Activated CD4-positive, CD25-positive, alpha-beta regulatory T cell treated with anti-CD3 and anti-CD28 coated beads, Interleukin-2, amount 50 U/mL, for 24 hours (primary cell): ENCODE measurements at regions not wholly inside any gene's neighbourhood (a gene's known extent, or its start where the extent isn't known, plus 50 kb on each side); places are given as distances from the start of the nearest gene placed in this dataset.

Experiments
- ATAC-seq, 2 donors: fragments of 150-1000 bp; cut with Tn5 transposase; one replicate each; pipeline ENCODE4 v1.10.0; 2021; ENCODE audit warnings: mild to moderate bottlenecking in 1 of 2, moderate library complexity in 1 of 2

DNA sequence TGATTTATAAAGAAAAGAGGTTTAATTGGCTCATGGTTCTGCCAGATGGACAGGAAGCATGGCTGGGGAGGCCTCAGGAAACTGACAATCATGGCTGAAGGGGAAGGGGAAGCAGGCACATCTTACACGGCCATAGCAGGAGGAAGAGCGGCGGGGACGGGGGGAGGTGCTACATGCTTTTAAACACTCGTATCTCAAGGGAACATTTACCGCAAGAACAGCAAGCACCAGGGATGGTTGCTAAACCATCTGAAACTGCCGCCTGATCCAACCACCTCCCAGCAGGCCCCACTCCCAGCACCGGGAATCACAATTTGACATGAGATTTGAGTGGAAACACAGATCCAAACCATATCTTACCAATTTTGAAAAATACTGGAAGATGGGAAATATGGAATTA, 362.8 kb downstream of the FBXO15 start:
- no peak for ATAC-seq

DNA sequence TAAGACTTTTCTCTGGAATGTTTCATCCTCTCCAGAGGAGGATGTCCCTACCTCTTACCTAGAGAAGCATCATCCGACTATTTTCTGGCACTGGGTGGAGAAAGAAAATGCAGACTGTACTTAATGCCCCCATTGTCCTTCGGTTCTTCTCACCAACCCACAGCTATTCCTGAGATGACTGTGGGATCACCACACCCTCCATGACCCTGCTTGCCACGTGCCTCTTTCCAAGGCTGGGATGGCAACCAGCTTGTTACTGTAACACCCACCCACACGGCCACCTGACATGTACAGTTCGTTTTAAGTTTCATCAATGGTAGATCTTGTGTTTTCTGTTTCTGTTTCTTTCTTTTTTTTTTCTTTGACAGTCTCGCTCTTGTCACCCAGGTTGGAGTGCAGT, 365.2 kb downstream of the FBXO15 start:
- no peak for ATAC-seq

DNA sequence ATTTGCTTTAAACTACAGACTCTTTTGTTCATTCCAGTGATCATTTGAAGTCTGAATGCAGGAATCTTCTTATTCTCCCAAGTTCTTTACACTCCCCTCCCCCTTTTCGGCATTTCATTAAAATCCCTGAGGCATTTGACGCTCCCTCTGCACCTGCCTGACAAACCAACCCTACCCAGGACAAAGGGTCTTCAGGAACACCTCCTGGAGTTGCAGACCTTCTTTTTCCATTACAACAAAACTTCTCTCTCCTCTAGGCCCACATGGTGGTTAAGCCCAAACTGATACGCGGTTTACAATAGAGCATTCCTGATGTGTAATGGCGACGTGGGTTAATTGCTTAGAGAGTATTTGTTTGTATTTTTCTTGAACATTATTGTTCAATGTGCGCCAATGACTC, 367.4 kb downstream of the FBXO15 start:
- ATAC-seq = no peak

DNA sequence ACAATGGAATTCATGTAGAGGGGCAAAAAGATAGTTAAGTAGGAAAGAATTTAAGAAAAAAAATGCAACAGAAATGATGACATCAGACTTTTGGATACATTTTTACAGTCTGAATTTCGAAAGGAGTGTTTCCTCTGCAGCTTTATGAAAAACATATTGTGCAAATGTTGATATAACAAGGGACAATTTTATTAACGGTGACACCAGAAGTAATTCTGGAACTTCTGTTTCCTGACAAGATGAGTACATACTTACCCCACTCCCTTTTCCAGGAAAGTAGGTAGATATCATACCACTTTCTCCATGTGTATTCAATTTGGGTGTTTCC, 369.6 kb downstream of the FBXO15 start:
- ATAC-seq = no peak

DNA sequence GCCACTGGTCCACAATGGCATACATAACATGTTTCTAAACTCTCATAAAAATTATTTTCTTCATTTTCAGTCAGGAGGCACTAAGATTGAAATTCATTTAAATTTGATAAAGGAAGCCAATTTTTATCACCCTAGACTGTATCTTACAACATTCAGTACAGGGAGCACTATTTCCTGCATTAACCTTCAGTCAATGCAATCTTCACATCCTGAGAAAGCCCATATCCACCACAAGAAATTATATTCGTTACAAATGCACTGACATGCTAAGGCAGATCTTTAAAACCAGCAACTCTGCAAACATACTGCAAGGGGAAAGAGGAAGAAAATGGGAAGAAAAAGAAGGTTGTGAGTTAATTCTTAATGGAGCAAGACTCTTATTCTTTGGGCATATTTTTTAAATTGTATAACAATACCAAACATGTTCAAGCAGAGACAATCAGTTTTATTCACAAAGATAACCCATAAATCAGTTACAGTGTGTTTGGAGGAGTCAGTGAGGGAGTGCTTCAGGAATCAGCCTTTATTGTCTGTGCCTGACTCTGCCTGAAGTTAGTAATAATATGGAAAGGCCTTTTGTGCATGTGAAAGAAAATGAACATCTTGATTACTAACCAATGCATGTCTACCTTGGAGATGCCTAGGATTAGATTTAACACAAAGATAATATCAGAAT, 370.1 kb downstream of the FBXO15 start:
- no peak for ATAC-seq

DNA sequence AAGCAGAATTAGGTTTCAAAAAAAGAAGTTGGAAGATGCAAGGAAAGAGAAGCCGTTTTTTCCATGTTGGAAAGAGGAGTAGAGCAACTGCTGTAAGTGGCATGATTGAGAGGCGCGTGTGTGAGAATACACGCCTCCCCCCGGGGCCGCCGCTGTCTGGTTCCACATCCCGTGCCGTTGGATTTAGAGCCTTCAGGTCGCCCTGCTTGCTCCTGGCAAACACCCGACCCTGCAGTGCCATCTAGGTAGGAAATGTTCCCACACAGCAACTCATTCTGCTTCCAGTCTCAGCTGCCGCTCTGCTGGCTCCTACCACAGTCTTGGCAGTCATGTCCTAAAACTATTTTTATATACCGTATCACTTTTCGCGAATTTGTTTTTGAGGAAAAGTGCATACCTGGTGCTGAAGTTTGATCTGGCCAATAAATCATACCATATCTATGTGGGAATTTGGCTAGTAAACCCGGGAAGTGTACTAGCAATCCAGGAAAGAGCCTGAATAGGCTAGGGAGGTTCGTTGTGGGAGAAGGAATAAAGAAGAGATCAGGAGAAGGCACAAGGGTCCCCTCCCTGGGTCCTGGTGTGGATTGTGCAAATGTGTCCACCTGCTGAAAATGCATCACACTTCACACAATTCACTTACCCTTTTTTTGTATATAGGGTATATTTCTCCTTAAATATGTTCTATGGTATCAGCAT, 372.7 kb downstream of the FBXO15 start:
- ATAC-seq = no peak

DNA sequence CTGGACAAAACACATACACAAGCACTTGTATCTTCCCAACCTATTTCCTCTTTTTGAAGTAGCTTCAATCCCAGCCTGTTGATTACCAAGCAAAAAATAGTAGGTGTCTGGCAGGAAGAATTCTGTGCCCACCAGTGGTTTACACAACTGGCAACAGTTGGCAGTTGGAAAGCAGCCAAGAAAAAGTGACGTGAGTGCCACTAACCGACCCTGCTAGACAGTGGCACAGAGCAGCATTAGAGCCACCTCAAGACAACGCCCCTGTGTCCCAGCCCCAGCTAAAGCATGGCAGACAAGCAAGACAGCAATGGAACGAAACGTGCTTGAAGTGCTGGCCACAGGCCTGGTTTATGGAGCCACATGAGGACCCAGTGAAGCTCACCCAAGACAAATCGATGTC, 379.6 kb downstream of the FBXO15 start:
- ATAC-seq = no peak

DNA sequence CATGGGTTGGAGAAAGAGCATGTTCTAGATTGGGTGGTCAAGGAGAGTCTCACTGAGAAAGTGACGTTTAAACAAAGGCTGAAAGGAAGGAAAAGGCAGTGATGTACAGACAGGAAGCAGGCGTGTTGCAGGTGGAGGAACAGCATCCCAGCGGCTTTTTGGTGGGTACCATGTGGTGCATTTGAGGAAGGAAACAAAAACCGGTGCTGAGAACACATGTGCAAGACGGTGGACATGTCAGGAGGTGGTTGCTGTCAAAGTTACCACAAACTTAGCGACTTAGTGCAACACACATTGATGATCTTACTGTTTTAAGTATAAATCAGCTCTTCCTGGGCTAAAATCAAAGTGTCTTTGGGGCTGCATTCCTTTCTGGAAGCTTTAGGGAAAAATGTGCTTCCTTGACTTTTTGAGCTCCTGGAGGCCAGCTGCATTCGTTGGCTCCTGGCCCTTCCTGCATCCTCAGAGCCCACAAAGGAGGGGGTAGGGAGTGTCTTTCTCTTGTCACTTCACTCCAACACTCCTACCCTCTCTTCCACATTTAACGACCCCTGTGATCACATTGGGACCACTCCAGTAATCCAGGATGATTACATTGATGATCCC, 380.6 kb downstream of the FBXO15 start:
- no peak for ATAC-seq

DNA sequence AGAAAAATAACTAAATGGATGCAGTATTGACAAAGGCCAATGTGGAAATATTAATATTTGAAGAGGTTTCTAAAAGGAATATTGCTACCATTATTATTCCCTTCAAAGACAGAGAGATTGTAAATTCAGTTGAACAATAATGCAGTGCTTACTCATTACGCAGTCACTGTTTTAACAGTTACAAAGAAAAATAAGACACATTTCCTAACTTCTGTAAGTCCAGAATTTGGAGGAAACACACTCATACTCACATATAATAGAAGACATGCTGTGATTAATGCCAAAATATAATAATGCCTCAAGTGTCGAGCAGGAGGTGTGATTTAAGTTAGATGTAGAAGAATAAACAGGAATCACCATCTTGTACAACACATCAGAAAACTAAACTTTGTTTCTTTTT, 389.2 kb downstream of the FBXO15 start:
- ATAC-seq = no peak

DNA sequence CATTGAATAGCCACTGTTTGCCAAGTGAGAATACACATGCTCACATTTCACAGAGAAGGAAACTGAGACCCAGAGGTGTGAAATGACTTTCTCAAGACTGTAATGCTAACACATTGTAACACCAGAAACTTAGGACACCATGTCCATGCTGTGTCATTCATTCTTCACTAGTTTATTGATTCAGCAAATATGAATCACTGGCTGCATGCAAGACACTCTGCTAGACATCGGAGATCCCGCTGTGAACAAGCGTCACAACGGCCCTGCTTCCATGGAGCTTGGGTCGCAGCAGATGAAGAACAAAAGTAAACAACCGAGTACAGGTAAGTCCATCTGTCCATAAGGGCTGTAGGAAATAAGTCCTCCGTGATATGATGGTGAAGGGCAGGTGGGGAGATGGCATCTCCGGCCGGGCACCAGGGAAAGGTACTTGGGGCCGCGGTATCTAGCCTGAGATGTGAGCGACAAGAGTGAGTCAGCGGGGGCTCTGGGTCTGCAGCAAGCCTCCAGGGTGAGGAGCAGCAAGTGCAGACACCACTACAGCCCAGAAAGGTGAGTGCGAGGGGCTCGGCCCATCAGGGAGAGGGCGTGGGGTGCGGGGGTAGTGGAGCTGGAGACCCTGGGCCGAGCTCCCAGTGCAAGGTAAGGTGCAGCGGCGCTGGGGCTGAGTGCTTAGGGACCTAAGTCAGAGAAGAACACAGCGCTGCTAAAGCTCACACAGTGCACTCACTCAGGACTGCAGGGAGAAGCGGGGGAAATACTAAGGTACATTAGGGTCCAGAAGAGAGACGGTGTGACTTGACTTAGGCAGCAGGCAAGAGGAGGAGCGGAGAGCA, 391.2 kb downstream of the FBXO15 start:
- ATAC-seq = no peak

DNA sequence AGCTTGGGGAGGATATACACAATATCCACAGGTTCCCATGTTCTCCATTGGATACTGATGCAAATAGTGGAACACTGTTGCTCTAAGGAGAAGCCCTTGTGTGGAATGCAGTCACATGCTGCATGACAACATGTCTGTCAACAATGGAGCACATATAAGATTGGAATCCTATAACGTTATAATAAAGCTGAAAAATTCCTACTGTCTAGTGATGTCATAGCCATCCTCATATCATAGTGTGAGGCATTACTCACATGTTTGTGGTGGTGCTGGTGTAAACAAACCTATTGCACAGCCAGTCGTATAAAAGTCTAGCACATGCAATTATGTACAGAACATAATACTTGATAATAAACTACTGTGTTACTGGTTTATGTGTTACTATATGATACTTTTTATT, 394.7 kb downstream of the FBXO15 start:
- no peak for ATAC-seq

DNA sequence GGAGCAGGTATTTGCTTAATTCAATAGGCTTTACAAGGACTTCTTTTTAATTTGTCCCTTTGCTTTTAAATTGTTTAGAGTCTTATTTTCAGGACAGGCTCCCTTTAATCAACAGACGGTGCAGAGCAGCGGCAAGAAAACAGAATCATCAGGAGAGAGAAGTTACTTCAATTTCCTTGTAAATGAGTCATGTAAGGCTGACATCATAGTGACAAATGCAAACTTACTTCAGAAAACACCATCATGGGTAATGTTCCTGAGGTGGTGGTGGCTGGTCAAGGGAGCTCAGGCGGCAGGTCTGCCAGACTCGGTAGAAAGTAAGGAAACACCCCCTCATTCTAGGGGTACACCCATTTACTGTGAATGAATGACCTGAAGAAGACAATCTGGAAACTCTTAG, 395.1 kb downstream of the FBXO15 start:
- peak in 1 of 2 donors; percentile 5 for ATAC-seq

DNA sequence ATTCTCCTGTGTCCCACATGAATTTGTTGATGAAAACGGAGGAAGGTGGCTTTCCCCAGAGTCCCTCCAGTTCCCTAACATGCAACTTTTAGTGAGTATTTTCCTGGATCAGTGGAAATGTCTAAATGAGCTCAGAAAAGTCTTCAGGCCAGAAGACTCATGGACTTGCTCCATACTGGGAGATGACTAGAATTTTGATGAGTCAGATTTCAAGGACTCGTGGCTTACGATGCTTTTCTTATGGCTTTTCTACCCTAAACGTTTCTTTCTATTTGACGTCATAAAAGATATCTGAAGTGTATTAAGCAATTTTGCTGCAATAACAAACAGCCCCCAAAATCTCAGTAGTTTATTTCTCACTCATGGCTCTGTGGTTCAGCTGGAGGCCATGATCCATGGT, 397.6 kb downstream of the FBXO15 start:
- ATAC-seq = no peak

DNA sequence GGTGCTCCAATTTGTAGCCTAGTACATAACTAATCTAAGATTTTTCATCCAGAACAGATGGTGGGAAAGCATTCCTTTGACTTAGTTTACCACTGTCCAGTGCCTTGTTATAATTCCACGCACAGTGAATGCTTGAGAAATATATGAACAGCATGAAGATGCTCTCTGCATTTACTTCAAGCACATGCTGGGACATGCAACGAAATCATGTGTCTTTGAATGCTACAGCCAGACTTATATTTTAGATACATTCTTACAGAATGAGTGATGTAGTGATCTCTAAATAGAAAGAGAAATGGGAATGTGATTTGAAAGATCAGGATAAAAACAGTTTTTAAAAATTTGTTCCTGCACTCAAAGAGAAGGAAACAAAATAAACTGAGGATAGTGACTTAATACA, 398.3 kb downstream of the FBXO15 start:
- ATAC-seq = no peak

DNA sequence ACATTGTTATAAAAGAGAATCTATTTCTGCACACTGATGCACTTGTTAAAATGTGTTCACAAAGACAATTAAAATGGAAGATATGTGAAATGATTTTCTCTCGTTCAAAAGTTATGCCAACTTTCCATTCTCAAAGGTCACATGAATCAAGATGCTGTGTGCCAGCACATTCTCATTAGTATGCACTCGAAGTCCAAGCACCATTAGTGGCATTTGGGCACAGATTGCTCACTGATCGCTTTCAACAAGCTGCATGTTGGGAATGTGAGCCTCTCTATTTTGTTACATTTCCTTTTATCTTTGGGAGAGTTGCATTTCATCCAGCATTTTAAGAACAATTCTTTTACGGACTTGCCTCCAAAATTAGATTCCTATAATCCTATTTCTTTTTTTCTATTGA, 398.9 kb downstream of the FBXO15 start:
- ATAC-seq = no peak

DNA sequence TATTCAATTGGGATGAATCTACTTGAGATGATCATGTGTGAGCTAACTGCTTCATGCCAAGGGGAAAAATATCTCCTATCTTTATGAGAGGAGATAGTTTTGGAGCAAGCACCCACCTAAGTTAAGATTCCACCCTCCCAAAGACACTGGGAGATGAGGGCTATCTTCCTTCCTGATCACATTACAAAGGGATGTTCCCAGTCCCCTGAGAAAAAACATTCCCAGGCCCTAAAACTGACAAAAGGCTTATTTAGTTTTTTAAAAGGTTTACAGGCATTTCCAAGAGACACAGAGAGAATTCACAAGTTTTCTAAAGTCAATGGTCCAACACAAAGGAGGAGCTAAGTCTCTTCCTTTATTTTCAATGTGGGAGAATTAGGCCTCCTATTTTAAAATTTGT, 401.5 kb downstream of the FBXO15 start:
- no peak for ATAC-seq

DNA sequence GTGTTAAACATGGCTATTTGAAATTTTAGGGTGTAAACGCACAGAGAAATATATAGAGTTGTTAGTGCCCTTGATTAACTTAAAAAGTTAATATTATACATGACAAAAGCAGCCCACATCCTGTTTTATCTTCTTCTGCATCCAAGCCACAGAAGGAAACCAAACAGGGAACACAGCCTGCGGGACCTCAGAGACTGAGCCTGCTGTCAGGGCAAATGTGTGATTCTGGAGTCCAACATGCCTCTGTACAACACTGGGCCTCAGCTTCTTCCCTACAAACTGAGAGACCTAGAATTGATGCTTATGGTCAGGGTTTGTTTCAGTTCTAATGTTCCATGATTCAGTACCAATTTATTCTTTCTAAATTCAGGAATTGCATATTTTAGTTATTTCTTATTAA, 404.7 kb downstream of the FBXO15 start:
- ATAC-seq = no peak

DNA sequence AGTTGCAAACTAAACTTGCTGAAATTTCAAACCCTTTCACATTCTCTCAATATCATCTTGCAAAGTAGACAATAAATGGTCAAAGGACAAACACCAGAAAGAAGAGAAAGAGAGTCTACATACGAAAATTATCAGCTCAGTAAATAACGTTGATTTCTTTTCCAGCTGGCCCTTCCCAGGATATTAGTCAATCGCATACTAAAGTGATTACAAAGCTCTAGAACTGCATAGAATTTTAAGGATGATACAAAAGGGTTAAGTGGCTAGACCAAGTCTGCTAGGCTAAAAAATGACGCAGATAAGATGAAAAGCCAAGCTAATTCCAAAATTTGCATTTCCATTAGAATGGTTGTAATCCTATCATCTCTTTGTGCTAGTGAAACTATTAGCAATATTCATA, 405.7 kb downstream of the FBXO15 start:
- no peak for ATAC-seq

DNA sequence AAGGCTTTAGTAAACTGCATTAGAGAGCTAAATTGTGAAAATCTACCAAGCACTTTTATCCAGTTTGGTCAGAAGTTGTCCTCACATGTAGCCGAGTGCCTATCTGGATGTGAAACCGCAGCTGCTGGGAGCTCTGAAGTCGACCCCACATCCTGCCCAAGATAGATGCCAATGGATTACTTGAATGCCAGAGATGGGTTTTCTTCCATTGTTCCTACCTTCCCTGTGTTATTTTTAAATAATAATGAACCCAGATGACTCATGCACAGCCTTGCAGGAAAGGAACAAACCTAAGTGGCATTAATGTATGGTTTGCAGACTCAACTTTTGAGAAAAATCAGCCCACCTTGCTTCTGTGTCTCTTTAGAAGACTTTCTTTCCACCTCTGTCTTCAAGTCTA, 408.5 kb downstream of the FBXO15 start:
- ATAC-seq = no peak

DNA sequence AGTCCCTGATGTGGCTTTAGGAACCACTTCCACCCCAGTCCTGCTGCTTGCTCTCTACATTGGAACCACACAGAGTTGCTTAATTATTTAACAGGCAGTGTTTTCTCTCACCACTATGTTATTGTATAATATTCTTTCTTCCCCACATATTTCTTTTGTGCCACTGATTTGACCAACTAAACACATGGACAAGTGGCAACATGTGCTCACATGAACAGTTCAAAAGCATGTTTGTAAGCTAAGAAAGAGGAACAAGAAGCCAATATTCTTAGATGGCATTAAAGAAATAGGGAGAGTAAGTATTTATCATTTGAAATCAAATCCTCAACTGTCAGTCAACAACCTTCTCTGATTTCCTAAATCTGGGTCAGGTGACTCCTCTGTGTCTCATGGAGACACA, 409.6 kb downstream of the FBXO15 start:
- ATAC-seq = no peak

DNA sequence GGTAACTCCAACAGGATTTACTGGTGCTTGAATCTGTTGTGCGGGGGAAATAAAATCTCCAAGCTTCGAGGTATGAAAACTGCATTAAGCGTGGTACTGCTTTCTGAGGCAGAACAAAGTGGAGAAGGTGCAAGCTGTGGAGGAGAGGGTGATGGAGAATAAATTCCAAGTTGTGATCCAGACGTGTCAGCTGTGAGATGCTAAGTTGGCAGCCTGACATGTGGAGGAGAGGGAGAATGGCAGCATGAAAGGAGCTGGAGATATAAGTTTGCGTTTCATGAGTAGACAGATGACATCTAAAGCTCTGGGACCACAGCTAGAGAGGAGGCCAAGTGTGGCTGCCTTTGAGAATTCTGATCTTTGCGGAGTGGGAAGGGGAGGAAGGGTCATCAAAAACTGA, 411.8 kb downstream of the FBXO15 start:
- ATAC-seq = no peak

DNA sequence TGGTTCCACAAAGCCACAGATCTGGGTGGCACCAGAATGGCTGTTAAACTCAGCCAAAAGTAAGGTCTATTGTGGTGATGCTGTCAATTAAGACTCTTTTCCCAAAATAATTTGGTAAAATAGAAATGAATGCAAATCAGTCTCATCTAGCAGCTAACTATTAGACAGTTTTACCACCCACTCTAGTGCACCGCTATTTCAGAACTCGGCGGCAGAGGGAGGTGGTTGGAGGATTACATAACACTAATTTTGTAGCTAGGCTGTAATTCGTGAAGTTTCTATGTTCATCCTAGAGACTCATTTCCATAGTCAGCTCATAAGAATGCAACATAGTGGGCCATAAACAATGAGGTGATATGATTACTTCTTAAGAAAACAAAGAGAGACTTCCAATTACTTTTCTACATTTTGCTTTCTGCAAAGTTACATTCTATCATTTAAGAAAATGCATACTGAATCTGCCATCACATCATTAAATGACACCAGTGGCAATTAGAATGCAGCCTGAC, 413.8 kb downstream of the FBXO15 start:
- no peak for ATAC-seq

DNA sequence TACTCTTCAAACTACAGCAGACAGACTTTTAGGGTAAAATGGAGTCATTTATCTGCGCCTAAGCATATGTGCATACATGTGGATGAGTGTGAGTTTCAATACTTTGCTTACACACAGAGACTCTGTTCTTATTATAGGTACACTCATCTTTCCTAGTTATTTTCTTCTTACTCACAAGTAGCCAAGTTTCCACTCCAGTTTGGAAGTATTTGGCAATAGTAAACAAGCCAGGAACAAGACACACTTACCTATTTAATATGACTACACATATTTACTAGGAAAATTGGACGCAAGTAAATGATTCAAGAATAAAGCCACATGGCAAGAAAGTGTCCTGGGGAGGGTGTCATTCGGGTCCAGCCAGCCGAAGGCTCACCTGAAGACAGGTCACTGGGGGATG, 414.3 kb downstream of the FBXO15 start:
- no peak for ATAC-seq

DNA sequence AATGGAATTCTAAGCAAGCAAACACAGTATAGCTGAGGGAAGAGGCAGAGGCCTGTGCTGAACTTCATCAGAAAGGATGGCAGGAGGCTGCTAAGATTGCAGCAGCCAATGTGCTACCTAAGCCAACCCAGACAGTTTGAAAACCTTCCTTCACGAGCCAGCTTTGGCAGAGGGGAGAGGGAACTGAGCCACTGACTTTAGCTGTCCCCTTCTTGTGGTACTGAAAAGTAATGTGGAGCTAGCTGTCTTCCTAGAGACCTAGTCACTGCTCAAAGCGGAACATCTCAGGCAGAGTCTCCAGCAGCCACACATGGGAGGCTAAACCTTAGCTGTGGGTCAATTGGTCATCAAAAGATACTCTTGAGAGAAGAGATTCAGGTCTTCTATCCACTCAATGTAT, 419.0 kb downstream of the FBXO15 start:
- ATAC-seq = no peak
